Breast epithelium (tissue), 3 donors: ENCODE measurements at regions not wholly inside any gene's neighbourhood (a gene's known extent, or its start where the extent isn't known, plus 50 kb on each side); places are given as distances from the start of the nearest gene placed in this dataset.

Source experiments
- POLR2A ChIP-seq: fragments of 450-650 bp; IDR thresholded peaks from one replicate; pipeline ENCODE4 v1.6.1; 2016; ENCODE audit warnings: antibody characterized with exemption, mild to moderate bottlenecking, moderate library complexity
- POLR2AphosphoS5 ChIP-seq, 3 donors: sonication (generic); formaldehyde crosslinking; IDR thresholded peaks; one replicate each; pipeline ENCODE4 v1.6.1; 2017; ENCODE audit warnings: antibody characterized with exemption in 3 of 3
- TF ChIP-seq, protein P1 (sequence below), 3 donors: fragments of 450-650 bp; IDR thresholded peaks; one replicate each; pipeline ENCODE4 v1.5.1; 2016 to 2017; ENCODE audit warnings: antibody characterized with exemption in 3 of 3, mild to moderate bottlenecking in 3 of 3, moderate library complexity in 3 of 3

DNA sequence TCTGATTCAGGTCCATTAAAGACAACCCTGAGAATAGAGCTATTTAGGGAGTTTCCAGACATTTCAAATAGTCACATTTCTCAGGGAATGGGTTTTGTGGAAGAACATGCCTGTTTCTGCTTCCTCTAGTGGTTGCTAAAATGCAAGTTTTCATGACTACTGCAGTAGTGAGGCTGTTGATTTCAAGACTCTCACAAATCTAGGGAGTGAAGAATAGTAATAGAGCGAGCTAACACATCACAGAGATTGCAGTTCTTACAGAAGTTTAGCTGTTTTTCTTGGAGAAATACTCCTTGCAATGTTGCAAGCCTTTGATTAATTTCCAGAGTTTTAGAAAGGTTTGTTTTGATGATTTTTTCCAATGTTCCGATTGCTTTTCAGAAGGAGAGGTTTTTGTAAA is 610.2 kb upstream of the HTR2C start:
- TF ChIP-seq, protein P1, sequence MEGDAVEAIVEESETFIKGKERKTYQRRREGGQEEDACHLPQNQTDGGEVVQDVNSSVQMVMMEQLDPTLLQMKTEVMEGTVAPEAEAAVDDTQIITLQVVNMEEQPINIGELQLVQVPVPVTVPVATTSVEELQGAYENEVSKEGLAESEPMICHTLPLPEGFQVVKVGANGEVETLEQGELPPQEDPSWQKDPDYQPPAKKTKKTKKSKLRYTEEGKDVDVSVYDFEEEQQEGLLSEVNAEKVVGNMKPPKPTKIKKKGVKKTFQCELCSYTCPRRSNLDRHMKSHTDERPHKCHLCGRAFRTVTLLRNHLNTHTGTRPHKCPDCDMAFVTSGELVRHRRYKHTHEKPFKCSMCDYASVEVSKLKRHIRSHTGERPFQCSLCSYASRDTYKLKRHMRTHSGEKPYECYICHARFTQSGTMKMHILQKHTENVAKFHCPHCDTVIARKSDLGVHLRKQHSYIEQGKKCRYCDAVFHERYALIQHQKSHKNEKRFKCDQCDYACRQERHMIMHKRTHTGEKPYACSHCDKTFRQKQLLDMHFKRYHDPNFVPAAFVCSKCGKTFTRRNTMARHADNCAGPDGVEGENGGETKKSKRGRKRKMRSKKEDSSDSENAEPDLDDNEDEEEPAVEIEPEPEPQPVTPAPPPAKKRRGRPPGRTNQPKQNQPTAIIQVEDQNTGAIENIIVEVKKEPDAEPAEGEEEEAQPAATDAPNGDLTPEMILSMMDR (IDR thresholded peaks at IDR 0.05), result no peak
- TF ChIP-seq POLR2A, result no peak
- no peak for TF ChIP-seq POLR2AphosphoS5 (IDR thresholded peaks at IDR 0.05)
